ENCODE measurements at regions not wholly inside any gene's neighbourhood (a gene's known extent, or its start where the extent isn't known, plus 50 kb on each side); places are given as distances from the start of the nearest gene placed in this dataset.

DNA sequence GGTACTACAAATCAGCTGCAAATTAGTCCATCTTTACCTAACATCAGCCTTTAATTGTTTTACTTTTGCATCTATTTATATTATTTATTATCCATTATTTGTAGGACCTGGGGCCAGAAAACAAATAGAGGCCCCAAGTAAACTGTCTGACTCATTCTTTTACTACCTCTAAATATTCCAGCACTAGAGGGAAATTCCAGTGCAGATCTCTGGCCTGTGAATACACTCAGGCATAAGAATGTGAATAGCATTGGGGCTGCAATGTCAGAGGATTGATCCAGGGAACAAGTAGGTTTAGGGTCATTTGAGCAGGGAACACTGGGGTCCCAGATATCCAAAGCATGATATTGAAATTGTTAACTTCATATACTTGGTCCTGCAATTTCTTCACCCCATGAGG lies 176.6 kb upstream of the TYRP1 start:
- FAIRE-seq (no peak), DNase-seq (peak in 1 of 5 donors; percentile 11)
- Histone ChIP-seq H3K27ac (ENCODE audit: low read depth in 2 of 2, low read length in 2 of 2) (no peak overlapping the region), H3K4me3 (ENCODE audit: low read length in 3 of 3) (no peak overlapping the region), H3K36me3 (ENCODE audit: control insufficient read depth in 2 of 3, insufficient read depth in 3 of 3, low read length in 3 of 3) (no peaks in the 10 kb centered on the region), H3K4me1 (ENCODE audit: control insufficient read depth in 2 of 3, insufficient read depth in 2 of 3, low read depth in 1 of 3, low read length in 3 of 3) (no peaks in the 10 kb centered on the region), H3K9ac (ENCODE audit: low read length in 3 of 3) (no peak overlapping the region), H3K9me3 (ENCODE audit: control insufficient read depth in 2 of 3, insufficient read depth in 1 of 3, low read length in 3 of 3) (no peaks in the 10 kb centered on the region), H3K27me3 (ENCODE audit: control insufficient read depth, insufficient read depth, low read length) (no peaks in the 10 kb centered on the region)
- TF ChIP-seq, protein P1, sequence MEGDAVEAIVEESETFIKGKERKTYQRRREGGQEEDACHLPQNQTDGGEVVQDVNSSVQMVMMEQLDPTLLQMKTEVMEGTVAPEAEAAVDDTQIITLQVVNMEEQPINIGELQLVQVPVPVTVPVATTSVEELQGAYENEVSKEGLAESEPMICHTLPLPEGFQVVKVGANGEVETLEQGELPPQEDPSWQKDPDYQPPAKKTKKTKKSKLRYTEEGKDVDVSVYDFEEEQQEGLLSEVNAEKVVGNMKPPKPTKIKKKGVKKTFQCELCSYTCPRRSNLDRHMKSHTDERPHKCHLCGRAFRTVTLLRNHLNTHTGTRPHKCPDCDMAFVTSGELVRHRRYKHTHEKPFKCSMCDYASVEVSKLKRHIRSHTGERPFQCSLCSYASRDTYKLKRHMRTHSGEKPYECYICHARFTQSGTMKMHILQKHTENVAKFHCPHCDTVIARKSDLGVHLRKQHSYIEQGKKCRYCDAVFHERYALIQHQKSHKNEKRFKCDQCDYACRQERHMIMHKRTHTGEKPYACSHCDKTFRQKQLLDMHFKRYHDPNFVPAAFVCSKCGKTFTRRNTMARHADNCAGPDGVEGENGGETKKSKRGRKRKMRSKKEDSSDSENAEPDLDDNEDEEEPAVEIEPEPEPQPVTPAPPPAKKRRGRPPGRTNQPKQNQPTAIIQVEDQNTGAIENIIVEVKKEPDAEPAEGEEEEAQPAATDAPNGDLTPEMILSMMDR (IDR thresholded peaks at IDR 0.05; ENCODE audit: borderline replicate concordance, extremely low read depth, insufficient read depth): no peak
- intact Hi-C loops (cut with DNase I): no loop called here

DNA sequence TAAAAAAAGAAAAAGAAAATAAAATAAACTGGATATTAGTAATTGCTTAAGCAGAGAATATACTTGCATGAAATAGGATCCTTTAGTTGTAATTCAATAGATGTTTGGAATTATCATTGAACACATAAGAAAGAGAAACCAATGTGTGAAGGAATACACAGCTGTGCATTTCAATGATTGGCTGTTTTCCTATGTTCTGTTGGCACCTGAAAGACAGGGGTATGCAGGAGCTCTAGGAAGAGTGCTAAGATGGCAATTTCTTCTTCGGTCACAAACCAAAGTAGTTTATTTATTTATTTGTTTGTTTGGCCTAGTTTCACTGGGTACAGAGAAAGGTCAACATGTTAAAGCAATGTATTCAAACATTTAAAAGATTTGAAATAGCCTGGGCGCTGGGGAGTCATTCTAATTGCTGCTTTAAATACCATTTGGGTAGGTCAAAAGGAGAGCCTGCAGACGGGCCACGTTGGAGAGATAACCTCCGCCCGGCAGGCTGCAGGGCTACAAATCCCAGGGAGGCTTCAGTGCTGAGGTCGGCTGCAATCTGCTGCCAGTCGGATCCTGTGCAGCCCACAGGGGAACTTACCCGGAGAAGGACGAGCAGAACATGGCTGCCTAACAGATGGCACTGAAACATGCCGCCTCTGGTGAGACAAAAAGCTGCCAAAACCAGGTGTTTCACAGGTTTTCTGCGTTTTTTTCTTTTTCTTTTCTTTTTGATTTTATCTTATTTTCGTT lies 154.2 kb upstream of the TYRP1 start:
- FAIRE-seq (no peak), DNase-seq (peak in 1 of 5 donors; percentile 69)
- H3K27me3 ChIP-seq (ENCODE audit: control insufficient read depth, insufficient read depth, low read length): no peaks in the 10 kb centered on the region
- H3K36me3 ChIP-seq (ENCODE audit: control insufficient read depth in 2 of 3, insufficient read depth in 3 of 3, low read length in 3 of 3): no peaks in the 10 kb centered on the region
- H3K9me3 ChIP-seq (ENCODE audit: control insufficient read depth in 2 of 3, insufficient read depth in 1 of 3, low read length in 3 of 3): no peaks in the 10 kb centered on the region
- H3K9ac ChIP-seq (ENCODE audit: low read length in 3 of 3): no peak overlapping the region
- intact Hi-C loops (cut with DNase I): no loop called here
- H3K4me3 ChIP-seq (ENCODE audit: low read length in 3 of 3): no peak overlapping the region
- no peaks in the 10 kb centered on the region for H3K4me1 ChIP-seq (ENCODE audit: control insufficient read depth in 2 of 3, insufficient read depth in 2 of 3, low read depth in 1 of 3, low read length in 3 of 3)
- no peak overlapping the region for H3K27ac ChIP-seq (ENCODE audit: low read depth in 2 of 2, low read length in 2 of 2)
- TF ChIP-seq, protein P1 (IDR thresholded peaks at IDR 0.05; ENCODE audit: borderline replicate concordance, extremely low read depth, insufficient read depth): no peak

DNA sequence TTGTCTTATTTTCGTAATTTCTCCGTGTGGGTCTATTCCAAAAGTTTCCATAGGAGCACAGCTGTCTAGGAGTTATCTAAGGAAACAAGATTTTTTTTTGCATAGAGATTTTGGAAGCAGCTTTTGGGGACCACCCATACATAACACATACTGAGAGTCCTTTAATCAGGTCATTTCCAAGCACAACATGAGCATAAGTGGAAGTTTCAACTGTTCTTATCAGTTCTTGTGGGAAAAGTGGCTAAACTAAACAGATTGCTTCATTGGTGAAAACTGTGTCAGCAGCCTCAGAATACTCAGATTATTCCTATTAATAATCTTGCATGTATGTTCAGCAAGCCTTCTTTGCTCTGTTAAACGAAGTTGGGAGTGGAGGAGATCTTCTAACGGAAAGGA lies 153.6 kb upstream of the TYRP1 start:
- H3K9me3 ChIP-seq (ENCODE audit: control insufficient read depth in 2 of 3, insufficient read depth in 1 of 3, low read length in 3 of 3): no peaks in the 10 kb centered on the region
- intact Hi-C loops (cut with DNase I): no loop called here
- no peak overlapping the region for H3K27ac ChIP-seq (ENCODE audit: low read depth in 2 of 2, low read length in 2 of 2)
- H3K4me3 ChIP-seq (ENCODE audit: low read length in 3 of 3): no peak overlapping the region
- no peaks in the 10 kb centered on the region for H3K27me3 ChIP-seq (ENCODE audit: control insufficient read depth, insufficient read depth, low read length)
- no peaks in the 10 kb centered on the region for H3K4me1 ChIP-seq (ENCODE audit: control insufficient read depth in 2 of 3, insufficient read depth in 2 of 3, low read depth in 1 of 3, low read length in 3 of 3)
- TF ChIP-seq, protein P1 (IDR thresholded peaks at IDR 0.05; ENCODE audit: borderline replicate concordance, extremely low read depth, insufficient read depth): no peak
- DNase-seq: no peak
- FAIRE-seq: no peak
- H3K9ac ChIP-seq (ENCODE audit: low read length in 3 of 3): no peak overlapping the region
- no peaks in the 10 kb centered on the region for H3K36me3 ChIP-seq (ENCODE audit: control insufficient read depth in 2 of 3, insufficient read depth in 3 of 3, low read length in 3 of 3)

DNA sequence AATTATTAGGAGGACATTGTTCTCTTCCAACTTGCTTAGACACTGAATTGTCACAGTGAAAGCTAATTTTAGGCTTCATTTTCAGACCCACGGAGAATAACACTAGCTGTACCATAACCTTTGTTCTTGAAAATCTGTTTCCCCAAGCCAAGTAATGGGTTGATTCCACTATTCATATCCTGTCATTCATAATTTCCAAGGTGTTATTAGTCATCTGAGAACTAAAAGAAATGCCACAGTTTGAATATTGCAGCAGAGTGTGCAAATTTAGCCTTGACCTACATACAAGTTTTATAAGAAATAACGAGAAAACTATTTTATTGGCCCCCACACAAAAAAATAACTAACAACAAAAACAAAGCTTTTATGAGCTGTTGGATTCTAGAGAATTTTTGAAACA lies 148.5 kb upstream of the TYRP1 start:
- Histone ChIP-seq H3K9ac (ENCODE audit: low read length in 3 of 3) (no peak overlapping the region), H3K9me3 (ENCODE audit: control insufficient read depth in 2 of 3, insufficient read depth in 1 of 3, low read length in 3 of 3) (no peaks in the 10 kb centered on the region), H3K4me3 (ENCODE audit: low read length in 3 of 3) (no peak overlapping the region), H3K27me3 (ENCODE audit: control insufficient read depth, insufficient read depth, low read length) (no peaks in the 10 kb centered on the region), H3K36me3 (ENCODE audit: control insufficient read depth in 2 of 3, insufficient read depth in 3 of 3, low read length in 3 of 3) (no peaks in the 10 kb centered on the region), H3K27ac (ENCODE audit: low read depth in 2 of 2, low read length in 2 of 2) (no peak overlapping the region), H3K4me1 (ENCODE audit: control insufficient read depth in 2 of 3, insufficient read depth in 2 of 3, low read depth in 1 of 3, low read length in 3 of 3) (no peaks in the 10 kb centered on the region)
- TF ChIP-seq, protein P1 (IDR thresholded peaks at IDR 0.05; ENCODE audit: borderline replicate concordance, extremely low read depth, insufficient read depth): no peak
- FAIRE-seq (no peak), DNase-seq (no peak)
- intact Hi-C loops (cut with DNase I): no loop called here

Measured in kidney (tissue), 13 donors.